Neural progenitor cell (in vitro differentiated cells): ENCODE measurements at regions not wholly inside any gene's neighbourhood (a gene's known extent, or its start where the extent isn't known, plus 50 kb on each side); places are given as distances from the start of the nearest gene placed in this dataset.

Source experiments
- DNase-seq: peaks from one replicate; pipeline ENCODE4 v3.0.0-alpha.2; 2016; ENCODE audit warnings: low spot score
- H2AFZ ChIP-seq: fragments of 200-600 bp; sonication (generic); replicated peaks from 2 replicates; pipeline ENCODE4 v1.6.1; 2016; ENCODE audit warnings: antibody characterized with exemption
- H3F3A ChIP-seq: fragments of 200-600 bp; sonication (generic); 2 replicates; pipeline ENCODE4 v1.6.1; 2016; ENCODE audit warnings: antibody characterized with exemption, low read depth
- H3K27ac ChIP-seq: fragments of 200-600 bp; sonication (generic); 2 replicates; pipeline ENCODE4 v1.5.1; 2016; ENCODE audit warnings: mild to moderate bottlenecking
- H3K27me3 ChIP-seq: fragments of 200-600 bp; sonication (generic); 2 replicates; pipeline ENCODE4 v1.6.1; 2016; ENCODE audit warnings: mild to moderate bottlenecking, moderate library complexity
- H3K36me3 ChIP-seq: fragments of 200-600 bp; sonication (generic); 2 replicates; pipeline ENCODE4 v1.5.1; 2016
- H3K4me1 ChIP-seq: fragments of 200-600 bp; sonication (generic); 2 replicates; pipeline ENCODE4 v1.6.1; 2016; ENCODE audit warnings: mixed run types
- H3K4me2 ChIP-seq: fragments of 200-600 bp; sonication (generic); 2 replicates; pipeline ENCODE4 v1.6.1; 2016
- H3K4me3 ChIP-seq: fragments of 200-600 bp; sonication (generic); 2 replicates; pipeline ENCODE4 v1.5.1; 2016
- H3K79me2 ChIP-seq: fragments of 200-600 bp; sonication (generic); 2 replicates; pipeline ENCODE4 v1.6.1; 2016; ENCODE audit warnings: low read depth
- H3K9ac ChIP-seq: fragments of 200-600 bp; sonication (generic); 2 replicates; pipeline ENCODE4 v1.6.1; 2016
- H3K9me3 ChIP-seq: fragments of 200-600 bp; sonication (generic); 2 replicates; pipeline ENCODE4 v1.5.1; 2016; ENCODE audit warnings: low read depth
- H4K20me1 ChIP-seq: fragments of 200-600 bp; sonication (generic); 2 replicates; pipeline ENCODE4 v1.6.1; 2016; ENCODE audit warnings: low read depth
- H3K27ac Mint-ChIP-seq: 3 replicates; pipeline ENCODE4 v1.8.0; 2021; ENCODE audit warnings: mixed read lengths
- H3K27me3 Mint-ChIP-seq: 2 replicates; pipeline ENCODE4 v1.8.0; 2022; ENCODE audit warnings: low read depth, mild to moderate bottlenecking, inconsistent platforms, moderate library complexity, mixed read lengths; ENCODE audit not compliant: insufficient read depth
- H3K36me3 Mint-ChIP-seq: 3 replicates; pipeline ENCODE4 v1.8.0; 2021; ENCODE audit warnings: mixed read lengths
- H3K4me1 Mint-ChIP-seq: 3 replicates; pipeline ENCODE4 v1.8.0; 2021; ENCODE audit warnings: mixed read lengths
- H3K4me3 Mint-ChIP-seq: 3 replicates; pipeline ENCODE4 v1.8.0; 2021; ENCODE audit warnings: mild to moderate bottlenecking, moderate library complexity, mixed read lengths
- H3K9me3 Mint-ChIP-seq: 3 replicates; pipeline ENCODE4 v1.8.0; 2020; ENCODE audit warnings: mixed read lengths
- CTCF ChIP-seq: fragments of 200-600 bp; sonication (generic); IDR thresholded peaks from 2 replicates; pipeline ENCODE4 v1.5.1; 2017; ENCODE audit warnings: antibody characterized with exemption, mild to moderate bottlenecking
- EZH2 ChIP-seq: fragments of 200-600 bp; sonication (generic); IDR thresholded peaks from 2 replicates; pipeline ENCODE4 v1.6.1; 2017; ENCODE audit warnings: antibody characterized with exemption, mild to moderate bottlenecking, moderate library complexity
- EZH2phosphoT487 ChIP-seq: fragments of 200-600 bp; sonication (generic); IDR thresholded peaks from 2 replicates; pipeline ENCODE4 v1.6.1; 2017; ENCODE audit warnings: antibody characterized with exemption

DNA sequence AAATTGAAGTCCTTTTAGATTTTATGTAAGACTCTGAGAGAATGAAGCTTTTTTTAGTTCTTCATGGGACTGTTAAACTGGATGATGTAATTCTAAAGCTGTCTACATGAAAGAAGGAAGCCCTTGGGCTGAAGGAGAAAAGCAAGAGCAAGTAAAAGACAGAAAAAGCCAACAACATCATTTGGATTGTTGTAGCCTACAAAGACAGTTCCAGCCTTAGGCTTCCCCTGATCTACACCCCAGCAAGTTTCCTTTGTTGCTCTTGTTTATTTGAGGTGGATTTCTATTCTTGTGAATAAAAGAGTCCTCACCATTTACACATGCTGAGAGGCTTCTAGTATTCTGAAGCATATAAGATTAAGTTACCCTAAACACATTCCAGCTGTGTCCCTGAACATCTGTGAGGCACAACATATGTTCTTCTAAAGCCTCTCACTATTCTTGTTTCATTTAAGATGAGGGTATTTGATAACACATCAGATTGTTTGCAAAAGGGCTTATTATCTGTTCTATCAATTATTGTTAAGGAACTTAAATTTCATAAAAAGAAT lies 377.8 kb downstream of the LNPK start:
- peak overlapping the region; percentile 46 for H3K27ac ChIP-seq
- Mint-ChIP-seq H3K4me3 (no peak overlapping the region), H3K36me3 (peaks cover 2% of the 10 kb centered on the region), H3K4me1 (peaks cover 4% of the 10 kb centered on the region), H3K27me3 (peaks cover 2% of the 10 kb centered on the region), H3K9me3 (no peaks in the 10 kb centered on the region), H3K27ac (no peak overlapping the region)
- peak; percentile 34 for DNase-seq
- H3K79me2 ChIP-seq = no peaks in the 10 kb centered on the region
- H3K9ac ChIP-seq = no peak overlapping the region
- H3K4me1 ChIP-seq = peaks cover 31% of the 10 kb centered on the region
- H3K9me3 ChIP-seq = no peaks in the 10 kb centered on the region
- TF ChIP-seq CTCF (no peak), EZH2phosphoT487 (no peak), EZH2 (no peak)
- peak overlapping the region; percentile 53 for H3K4me2 ChIP-seq
- H3K36me3 ChIP-seq = no peaks in the 10 kb centered on the region
- H3K27me3 ChIP-seq = no peaks in the 10 kb centered on the region
- peaks cover 12% of the 10 kb centered on the region for H3F3A ChIP-seq
- H2AFZ ChIP-seq = no peak overlapping the region
- H4K20me1 ChIP-seq = no peaks in the 10 kb centered on the region
- H3K4me3 ChIP-seq = no peak overlapping the region

- TF ChIP-seq EZH2 (no peak), CTCF (peak; percentile 3)
- Histone ChIP-seq H3K4me2 (no peak overlapping the region), H3K9ac (no peak overlapping the region), H3K27me3 (no peaks in the 10 kb centered on the region), H3K4me3 (no peak overlapping the region), H3K79me2 (no peaks in the 10 kb centered on the region), H3K27ac (no peak overlapping the region), H4K20me1 (no peaks in the 10 kb centered on the region), H3K9me3 (no peaks in the 10 kb centered on the region), H2AFZ (no peak overlapping the region), H3K4me1 (peaks cover 32% of the 10 kb centered on the region), H3K36me3 (no peaks in the 10 kb centered on the region), H3F3A (peaks cover 12% of the 10 kb centered on the region)
- Mint-ChIP-seq H3K9me3 (no peaks in the 10 kb centered on the region), H3K27me3 (peaks cover 2% of the 10 kb centered on the region), H3K4me3 (no peak overlapping the region), H3K36me3 (peaks cover 2% of the 10 kb centered on the region), H3K4me1 (peaks cover 4% of the 10 kb centered on the region), H3K27ac (no peak overlapping the region)
- DNase-seq = no peak
These were observed 380.2 kb downstream of the LNPK start for GRCh38 chr2:175621821-175622220.

DNA sequence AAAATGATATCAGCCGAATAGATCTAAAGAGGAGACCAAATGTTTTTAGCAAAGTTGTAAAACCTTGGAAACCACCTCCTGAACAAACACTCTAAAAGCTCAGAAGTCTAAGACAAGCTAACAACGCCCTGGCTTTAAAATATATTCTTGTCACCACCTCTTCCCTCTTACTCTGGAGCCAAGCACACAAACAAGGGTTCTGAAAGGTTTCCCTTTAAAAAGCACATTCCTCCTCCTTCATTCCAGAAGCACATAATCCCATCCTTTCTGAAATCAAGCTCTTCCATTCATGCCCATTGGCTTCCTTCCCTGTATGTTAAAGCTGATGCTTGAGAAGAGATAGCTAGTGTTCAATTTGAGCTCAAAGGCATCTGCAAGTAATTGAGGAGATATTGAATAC lies 382.0 kb downstream of the LNPK start:
- peaks cover 32% of the 10 kb centered on the region for H3K4me1 ChIP-seq
- no peak overlapping the region for H3K27ac Mint-ChIP-seq
- no peaks in the 10 kb centered on the region for H4K20me1 ChIP-seq
- no peaks in the 10 kb centered on the region for H3K9me3 ChIP-seq
- H3K9me3 Mint-ChIP-seq = no peaks in the 10 kb centered on the region
- H2AFZ ChIP-seq = no peak overlapping the region
- H3K4me3 ChIP-seq = no peak overlapping the region
- H3F3A ChIP-seq = peaks cover 12% of the 10 kb centered on the region
- peaks cover 4% of the 10 kb centered on the region for H3K4me1 Mint-ChIP-seq
- peak; percentile 46 for DNase-seq
- no peak for TF ChIP-seq CTCF
- TF ChIP-seq EZH2phosphoT487 = no peak
- no peak for TF ChIP-seq EZH2
- H3K27me3 ChIP-seq = no peaks in the 10 kb centered on the region
- H3K27me3 Mint-ChIP-seq = peaks cover 2% of the 10 kb centered on the region
- no peak overlapping the region for H3K9ac ChIP-seq
- H3K4me2 ChIP-seq = peak overlapping the region; percentile 17
- H3K4me3 Mint-ChIP-seq = no peak overlapping the region
- H3K36me3 Mint-ChIP-seq = peaks cover 2% of the 10 kb centered on the region
- no peaks in the 10 kb centered on the region for H3K79me2 ChIP-seq
- peak overlapping the region; percentile 5 for H3K27ac ChIP-seq
- H3K36me3 ChIP-seq = no peaks in the 10 kb centered on the region
